K562 (cell line): ENCODE measurements at regions not wholly inside any gene's neighbourhood (a gene's known extent, or its start where the extent isn't known, plus 50 kb on each side); places are given as distances from the start of the nearest gene placed in this dataset.

Experiments
- ETS2 ChIP-seq: IDR thresholded peaks from 2 replicates; pipeline ENCODE4 v1.6.1; 2016; ENCODE audit warnings: borderline replicate concordance, missing genetic modification characterization, mild to moderate bottlenecking, moderate library complexity, missing compliant biosample characterization; ENCODE audit not compliant: poor library complexity, severe bottlenecking
- ETV6 ChIP-seq, 3 experiments: fragments of 150-350 bp in 1 of 3; sonication (generic) in 1 of 3; formaldehyde crosslinking in 1 of 3; IDR thresholded peaks; 2 replicates each; pipeline versions ENCODE4 v1.6.1 to v1.8.0; 2014 to 2022; ENCODE audit warnings: borderline replicate concordance in 2 of 3, low read depth in 2 of 3, antibody characterized with exemption in 1 of 3, low read length in 1 of 3, mild to moderate bottlenecking in 1 of 3, missing genetic modification reagents in 1 of 3
- FOXK2 ChIP-seq, 2 experiments: fragments of 450-650 bp; IDR thresholded peaks in 1 of 2; conservative IDR thresholded peaks in 1 of 2; 2 replicates each; pipeline ENCODE4 v1.6.1; 2016; ENCODE audit warnings: low read depth in 2 of 2, mild to moderate bottlenecking in 1 of 2
- MBD2 ChIP-seq: sonication (generic); IDR thresholded peaks from 2 replicates; pipeline ENCODE4 v1.6.1; 2016; ENCODE audit warnings: low read depth, borderline replicate concordance
- MEF2A ChIP-seq: IDR thresholded peaks from 2 replicates; pipeline ENCODE4 v1.6.1; 2011; ENCODE audit warnings: low read depth, mild to moderate bottlenecking, low read length, moderate library complexity; ENCODE audit not compliant: control insufficient read depth
- NFATC3 ChIP-seq: fragments of 450-650 bp; IDR thresholded peaks from 2 replicates; pipeline ENCODE4 v1.6.1; 2017; ENCODE audit warnings: mild to moderate bottlenecking
- NUFIP1 ChIP-seq: fragments of 450-650 bp; IDR thresholded peaks from 2 replicates; pipeline ENCODE4 v1.6.1; 2018; ENCODE audit not compliant: partially characterized antibody
- RBM14 ChIP-seq: fragments of 200-400 bp; formaldehyde crosslinking; IDR thresholded peaks from 2 replicates; pipeline ENCODE4 v1.6.1; 2018; ENCODE audit warnings: low read depth, mild to moderate bottlenecking, low read length, moderate library complexity, borderline replicate concordance; ENCODE audit not compliant: insufficient read depth
- TCF7L2 ChIP-seq: fragments of 150-350 bp; IDR thresholded peaks from 2 replicates; pipeline ENCODE4 v1.6.1; 2016; ENCODE audit warnings: low read depth, mild to moderate bottlenecking, low read length, moderate library complexity
- ZBTB17 ChIP-seq: fragments of 450-650 bp; formaldehyde crosslinking; IDR thresholded peaks from 2 replicates; pipeline ENCODE4 v1.4.0; 2020; ENCODE audit warnings: mild to moderate bottlenecking
- ZNF592 ChIP-seq: fragments of 450-650 bp; IDR thresholded peaks from 2 replicates; pipeline ENCODE4 v1.6.1; 2017; ENCODE audit warnings: antibody characterized with exemption, mild to moderate bottlenecking
- TF ChIP-seq, protein P1 (sequence below), 3 experiments: IDR thresholded peaks in 2 of 3; conservative IDR thresholded peaks in 1 of 3; 2 replicates each; pipeline ENCODE4 v1.5.1; 2011 to 2012; ENCODE audit warnings: low read length in 3 of 3, mild to moderate bottlenecking in 3 of 3, control low read depth in 2 of 3, improper control_type of control experiment in 1 of 3, inconsistent platforms in 1 of 3, low read depth in 1 of 3, mixed read lengths in 1 of 3, moderate library complexity in 1 of 3; ENCODE audit not compliant: insufficient read depth in 2 of 3
- TF ChIP-seq, protein P2 (sequence below): fragments of 450-650 bp; formaldehyde crosslinking; IDR thresholded peaks from 2 replicates; pipeline ENCODE4 v1.4.0; 2020; ENCODE audit warnings: mild to moderate bottlenecking, mixed read lengths
- TF ChIP-seq, protein P3 (sequence below): fragments of 450-650 bp; formaldehyde crosslinking; IDR thresholded peaks from 2 replicates; pipeline ENCODE4 v1.4.0; 2020; ENCODE audit warnings: mild to moderate bottlenecking, moderate library complexity

DNA sequence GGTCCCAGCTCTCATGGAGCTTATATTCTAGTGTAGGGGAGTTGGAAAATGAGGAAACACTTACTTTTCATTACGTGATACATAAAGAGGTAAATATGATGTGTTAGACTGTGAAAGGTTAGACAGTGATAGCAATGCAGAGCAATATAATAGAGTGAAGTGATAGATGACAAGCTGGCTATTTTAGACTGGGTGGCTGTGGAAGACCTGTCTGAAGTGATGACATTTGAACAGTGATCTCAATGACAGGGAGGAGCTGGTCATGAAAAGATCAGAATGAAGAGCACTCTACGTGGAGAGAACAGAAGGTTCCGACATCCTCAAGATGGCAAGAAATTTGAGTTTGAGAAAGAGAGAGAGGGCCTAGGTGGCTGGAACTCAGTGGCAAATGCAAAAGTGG is 118.9 kb upstream of the MKLN1 start (continued):
- TF ChIP-seq, protein P1, sequence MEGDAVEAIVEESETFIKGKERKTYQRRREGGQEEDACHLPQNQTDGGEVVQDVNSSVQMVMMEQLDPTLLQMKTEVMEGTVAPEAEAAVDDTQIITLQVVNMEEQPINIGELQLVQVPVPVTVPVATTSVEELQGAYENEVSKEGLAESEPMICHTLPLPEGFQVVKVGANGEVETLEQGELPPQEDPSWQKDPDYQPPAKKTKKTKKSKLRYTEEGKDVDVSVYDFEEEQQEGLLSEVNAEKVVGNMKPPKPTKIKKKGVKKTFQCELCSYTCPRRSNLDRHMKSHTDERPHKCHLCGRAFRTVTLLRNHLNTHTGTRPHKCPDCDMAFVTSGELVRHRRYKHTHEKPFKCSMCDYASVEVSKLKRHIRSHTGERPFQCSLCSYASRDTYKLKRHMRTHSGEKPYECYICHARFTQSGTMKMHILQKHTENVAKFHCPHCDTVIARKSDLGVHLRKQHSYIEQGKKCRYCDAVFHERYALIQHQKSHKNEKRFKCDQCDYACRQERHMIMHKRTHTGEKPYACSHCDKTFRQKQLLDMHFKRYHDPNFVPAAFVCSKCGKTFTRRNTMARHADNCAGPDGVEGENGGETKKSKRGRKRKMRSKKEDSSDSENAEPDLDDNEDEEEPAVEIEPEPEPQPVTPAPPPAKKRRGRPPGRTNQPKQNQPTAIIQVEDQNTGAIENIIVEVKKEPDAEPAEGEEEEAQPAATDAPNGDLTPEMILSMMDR (IDR thresholded peaks at IDR 0.05 in 2 of 3, conservative IDR thresholded peaks at IDR 0.05 in 1 of 3; ENCODE audit: insufficient read depth in 2 of 3, low read depth in 1 of 3, low read length in 3 of 3), result no peak
- TF ChIP-seq, protein P2, sequence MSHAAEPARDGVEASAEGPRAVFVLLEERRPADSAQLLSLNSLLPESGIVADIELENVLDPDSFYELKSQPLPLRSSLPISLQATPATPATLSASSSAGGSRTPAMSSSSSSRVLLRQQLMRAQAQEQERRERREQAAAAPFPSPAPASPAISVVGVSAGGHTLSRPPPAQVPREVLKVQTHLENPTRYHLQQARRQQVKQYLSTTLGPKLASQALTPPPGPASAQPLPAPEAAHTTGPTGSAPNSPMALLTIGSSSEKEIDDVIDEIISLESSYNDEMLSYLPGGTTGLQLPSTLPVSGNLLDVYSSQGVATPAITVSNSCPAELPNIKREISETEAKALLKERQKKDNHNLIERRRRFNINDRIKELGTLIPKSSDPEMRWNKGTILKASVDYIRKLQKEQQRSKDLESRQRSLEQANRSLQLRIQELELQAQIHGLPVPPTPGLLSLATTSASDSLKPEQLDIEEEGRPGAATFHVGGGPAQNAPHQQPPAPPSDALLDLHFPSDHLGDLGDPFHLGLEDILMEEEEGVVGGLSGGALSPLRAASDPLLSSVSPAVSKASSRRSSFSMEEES (CRISPR knock-in tag), result no peak
- TF ChIP-seq FOXK2 (conservative IDR thresholded peaks at IDR 0.05 in 1 of 2, IDR thresholded peaks at IDR 0.05 in 1 of 2; ENCODE audit: low read depth in 2 of 2) (no peak), ZNF592 (no peak), MEF2A (no peak), NFATC3 (no peak), ETV6 (IDR thresholded peaks at IDR 0.05; ENCODE audit: borderline replicate concordance in 1 of 2, low read depth in 2 of 2, low read length in 1 of 2) (no peak), ETV6 (CRISPR knock-in tag; IDR thresholded peaks at IDR 0.05; ENCODE audit: borderline replicate concordance) (no peak), ZBTB17 (no peak), MBD2 (no peak), ETS2 (tag) (no peak), RBM14 (no peak), TCF7L2 (no peak), NUFIP1 (no peak)
- TF ChIP-seq, protein P3, sequence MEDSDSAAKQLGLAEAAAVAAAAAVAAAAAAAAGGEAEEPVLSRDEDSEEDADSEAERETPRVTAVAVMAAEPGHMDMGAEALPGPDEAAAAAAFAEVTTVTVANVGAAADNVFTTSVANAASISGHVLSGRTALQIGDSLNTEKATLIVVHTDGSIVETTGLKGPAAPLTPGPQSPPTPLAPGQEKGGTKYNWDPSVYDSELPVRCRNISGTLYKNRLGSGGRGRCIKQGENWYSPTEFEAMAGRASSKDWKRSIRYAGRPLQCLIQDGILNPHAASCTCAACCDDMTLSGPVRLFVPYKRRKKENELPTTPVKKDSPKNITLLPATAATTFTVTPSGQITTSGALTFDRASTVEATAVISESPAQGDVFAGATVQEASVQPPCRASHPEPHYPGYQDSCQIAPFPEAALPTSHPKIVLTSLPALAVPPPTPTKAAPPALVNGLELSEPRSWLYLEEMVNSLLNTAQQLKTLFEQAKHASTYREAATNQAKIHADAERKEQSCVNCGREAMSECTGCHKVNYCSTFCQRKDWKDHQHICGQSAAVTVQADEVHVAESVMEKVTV (CRISPR knock-in tag), result no peak
